SIG-M5 (cell line): ENCODE measurements at regions not wholly inside any gene's neighbourhood (a gene's known extent, or its start where the extent isn't known, plus 50 kb on each side); places are given as distances from the start of the nearest gene placed in this dataset.

Experiments used
- DNase-seq: peaks from one replicate; lab custom pipeline; 2025; lab: John Stamatoyannopoulos, UW

DNA sequence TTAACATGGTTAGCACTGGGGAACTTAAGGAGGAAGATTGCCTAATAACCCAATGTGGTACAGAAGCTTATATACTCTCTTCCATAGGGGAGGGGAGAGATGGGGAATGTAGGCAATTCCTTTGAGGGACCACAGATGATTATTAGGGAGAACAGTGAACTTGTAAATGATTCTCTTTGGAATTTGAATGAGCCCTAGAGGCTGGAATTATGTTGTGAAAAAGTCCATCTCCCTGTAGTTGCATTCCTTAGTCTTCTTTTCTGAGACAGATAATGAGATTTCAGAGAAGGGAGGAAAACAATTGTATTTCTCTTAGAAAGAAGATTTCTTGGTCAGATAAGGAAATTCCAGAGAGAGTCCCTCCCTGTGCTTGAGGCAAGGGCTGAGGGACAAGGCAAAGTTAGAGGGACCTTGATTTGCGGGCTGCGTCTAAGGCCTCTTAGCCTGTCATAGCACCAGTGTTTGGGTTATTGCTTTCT, 89.0 kb upstream of the HMCN1 start:
- no peak for DNase-seq

DNA sequence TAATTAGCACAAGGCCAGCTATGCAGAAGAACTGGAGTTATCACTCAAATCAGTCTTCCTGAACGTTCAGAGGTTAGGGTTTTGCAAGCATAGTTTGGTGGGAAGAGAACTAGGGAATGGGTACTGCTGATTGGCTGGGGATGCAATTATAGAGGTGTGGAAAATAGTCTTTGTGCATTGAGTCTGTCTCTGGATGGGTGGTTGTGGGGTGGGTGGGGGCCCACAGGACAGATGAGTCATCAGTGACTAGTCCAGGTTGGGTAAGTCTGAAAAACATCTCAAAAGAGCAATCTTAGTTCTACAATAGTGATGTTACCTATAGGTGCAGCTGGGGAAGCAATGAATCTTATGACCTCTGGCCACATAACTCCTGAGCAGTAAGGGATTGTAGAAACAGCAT, 89.7 kb upstream of the HMCN1 start:
- DNase-seq: no peak

GRCh38 chr1:185636848-185637247, 97.3 kb upstream of the HMCN1 start:
- no peak for DNase-seq

DNA sequence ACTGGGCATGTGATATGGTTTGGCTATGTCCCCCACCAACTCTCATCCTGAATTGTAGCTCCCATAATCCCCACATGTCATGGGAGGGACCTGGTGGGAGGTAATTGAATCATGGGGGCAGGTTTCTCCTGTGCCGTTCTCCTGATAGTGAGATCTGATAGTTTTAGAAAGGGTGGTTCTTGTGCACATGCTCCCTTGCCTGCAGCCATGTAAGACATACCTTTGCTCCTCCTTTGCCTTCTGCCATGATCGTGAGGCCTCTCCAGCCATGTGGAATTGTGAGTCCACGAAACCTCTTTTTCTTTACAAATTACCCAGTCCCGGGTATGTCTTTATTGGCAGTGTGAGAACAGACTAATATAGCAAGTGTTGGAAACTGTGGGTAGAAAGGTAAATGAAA, 99.5 kb upstream of the HMCN1 start:
- DNase-seq: no peak

DNA sequence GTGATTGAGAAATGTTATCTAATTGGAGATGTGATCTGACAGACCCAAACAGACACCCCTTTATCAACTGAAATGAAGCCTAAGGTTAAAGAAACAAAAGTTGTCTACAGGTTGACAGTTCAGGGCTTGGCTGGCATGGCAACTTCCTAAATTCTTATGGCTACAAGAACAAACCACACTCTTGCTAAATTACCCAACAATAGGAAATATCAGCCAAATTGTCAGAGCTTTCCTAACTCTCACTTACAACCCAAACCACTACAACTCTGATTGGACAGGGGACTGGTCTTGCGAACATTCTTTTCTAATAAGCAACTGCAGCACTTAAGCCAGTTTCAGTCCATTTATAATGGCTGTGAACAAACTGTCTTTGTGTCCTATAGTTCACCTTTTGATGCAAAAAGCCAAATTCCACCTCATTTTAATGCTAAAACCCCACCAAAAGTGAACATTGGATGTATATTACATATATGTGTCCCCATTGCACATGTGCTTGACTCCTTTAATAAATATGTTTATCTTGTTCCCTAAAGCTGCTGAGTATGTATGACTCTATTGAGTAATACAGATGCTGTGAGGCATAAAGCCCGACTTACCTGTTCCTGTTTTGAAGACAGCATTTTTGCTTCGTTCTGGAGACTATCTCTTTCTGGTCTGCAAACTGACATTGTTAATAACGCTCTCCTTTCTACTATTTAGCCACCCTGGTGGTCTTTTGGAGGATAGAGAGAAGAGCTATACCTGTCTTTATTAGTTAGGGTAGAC, 101.3 kb upstream of the HMCN1 start:
- peak; percentile 92 for DNase-seq

- DNase-seq: no peak
Measured at GRCh38 chr1:185631843-185632242, 102.3 kb upstream of the HMCN1 start.

DNA sequence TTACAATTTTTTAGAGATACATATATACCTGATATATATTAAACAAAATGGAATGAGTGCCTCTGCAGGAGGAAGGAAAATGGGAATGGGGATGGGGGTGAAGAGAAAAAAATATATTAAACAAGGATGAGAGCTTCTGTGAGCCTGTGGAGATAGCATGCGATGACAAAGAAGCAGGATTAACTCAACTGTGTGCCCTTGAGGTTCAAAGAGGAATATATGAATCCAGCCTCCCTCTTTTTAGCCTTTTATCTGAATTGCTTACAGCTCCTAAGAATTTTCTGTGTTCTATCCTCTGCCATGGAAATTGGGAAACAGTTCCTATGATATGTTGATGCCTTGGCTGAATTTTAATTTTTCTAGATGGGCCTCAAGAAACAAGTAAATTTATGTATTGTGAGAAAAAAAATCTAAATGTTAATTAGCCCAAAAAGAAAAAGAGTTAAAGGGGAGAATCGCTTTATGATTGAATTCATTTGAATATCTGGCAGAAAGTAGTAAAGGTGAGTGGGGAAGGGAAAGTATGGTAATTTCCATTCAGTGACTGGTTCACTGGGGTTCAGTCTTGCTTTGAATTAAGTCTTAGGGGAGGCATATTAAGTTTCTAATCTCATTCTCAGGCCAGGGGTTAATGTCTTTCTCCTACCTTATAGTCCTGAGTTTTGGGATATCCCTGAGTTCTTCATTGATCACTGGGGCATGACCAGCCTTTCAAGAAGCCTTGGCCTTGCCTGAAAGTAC, 106.3 kb upstream of the HMCN1 start:
- DNase-seq: no peak

GRCh38 chr1:185627171-185627570, 107.0 kb upstream of the HMCN1 start:
- DNase-seq: no peak

DNA sequence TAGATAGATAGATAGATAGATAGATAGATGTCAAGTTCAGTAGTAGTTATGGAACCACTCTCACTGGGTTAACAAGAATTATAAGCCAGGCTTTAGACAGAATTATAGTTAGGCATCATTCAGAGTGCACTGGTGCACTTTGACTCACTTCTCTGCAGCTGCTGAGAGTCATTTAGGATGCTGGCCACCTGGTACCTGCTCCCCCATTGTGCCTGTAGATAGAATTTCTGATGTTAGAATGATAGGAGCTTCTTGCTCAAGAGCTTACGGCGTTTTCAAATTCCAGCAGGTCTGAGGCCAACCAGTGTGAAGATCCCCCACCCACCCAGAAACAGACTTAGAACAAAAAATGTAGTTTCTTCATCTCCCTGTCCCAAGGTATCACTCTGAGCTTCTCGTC, 107.8 kb upstream of the HMCN1 start:
- DNase-seq: no peak

- DNase-seq: no peak
Measured at GRCh38 chr1:185610954-185611353, 123.2 kb upstream of the HMCN1 start.

DNA sequence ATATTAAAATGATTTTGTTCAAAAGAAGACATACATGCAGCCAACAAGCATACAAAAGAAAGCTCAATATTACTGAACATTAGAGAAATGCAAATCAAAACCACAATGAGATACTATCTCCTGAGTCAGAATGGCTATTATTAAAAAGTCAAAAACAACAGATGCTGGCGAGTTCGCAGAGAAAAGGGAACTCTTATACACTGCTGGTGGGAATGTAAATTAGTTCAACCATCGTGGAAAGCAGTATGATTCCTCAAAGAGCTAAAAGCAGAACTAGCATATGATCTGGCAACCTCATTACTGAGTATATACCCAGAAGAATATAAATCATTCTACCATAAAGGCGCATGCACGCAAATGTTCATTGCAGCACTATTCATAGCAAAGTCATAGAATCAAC, 126.0 kb upstream of the HMCN1 start:
- no peak for DNase-seq

DNA sequence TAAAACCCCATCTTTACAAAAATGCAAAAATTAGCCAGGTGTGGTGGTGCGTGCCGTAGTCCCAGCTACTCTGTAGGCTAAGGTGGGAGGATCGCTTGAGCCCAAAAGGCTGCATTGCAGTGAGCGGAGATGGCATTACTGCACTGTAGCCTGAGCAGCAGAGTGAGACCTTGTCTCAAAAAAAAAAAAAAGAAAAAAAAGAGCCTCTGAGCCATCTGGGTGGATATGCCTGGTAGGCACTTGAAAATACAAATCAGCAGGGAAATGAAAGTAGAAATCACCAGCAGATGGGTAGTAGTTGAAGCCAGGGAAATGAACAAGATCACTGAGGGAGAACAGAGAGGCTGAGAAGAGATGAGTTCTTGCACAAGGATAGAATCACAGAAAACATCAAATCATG, 131.0 kb upstream of the HMCN1 start:
- DNase-seq: no peak

DNA sequence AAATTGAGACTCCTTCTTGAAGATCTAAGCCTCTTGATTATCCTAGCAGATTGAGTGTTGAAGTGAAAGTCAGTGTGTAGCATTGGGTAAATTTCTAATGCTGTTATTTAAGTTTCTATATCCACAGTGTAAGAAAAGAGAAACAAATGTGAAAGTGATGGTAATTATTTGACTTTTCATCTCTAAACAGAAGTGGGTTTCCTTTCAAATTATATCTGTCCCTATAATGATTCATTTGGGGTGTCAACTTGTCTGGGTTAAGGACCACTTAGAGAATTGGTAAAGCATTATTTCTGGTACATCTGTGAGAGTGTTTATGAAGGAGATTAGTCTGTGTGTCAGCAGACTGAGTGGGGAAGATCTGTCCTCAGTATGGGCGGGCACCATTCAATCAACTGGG, 133.0 kb upstream of the HMCN1 start:
- DNase-seq: no peak

- DNase-seq: no peak
Measured at GRCh38 chr1:185600641-185601040, 133.6 kb upstream of the HMCN1 start.

DNA sequence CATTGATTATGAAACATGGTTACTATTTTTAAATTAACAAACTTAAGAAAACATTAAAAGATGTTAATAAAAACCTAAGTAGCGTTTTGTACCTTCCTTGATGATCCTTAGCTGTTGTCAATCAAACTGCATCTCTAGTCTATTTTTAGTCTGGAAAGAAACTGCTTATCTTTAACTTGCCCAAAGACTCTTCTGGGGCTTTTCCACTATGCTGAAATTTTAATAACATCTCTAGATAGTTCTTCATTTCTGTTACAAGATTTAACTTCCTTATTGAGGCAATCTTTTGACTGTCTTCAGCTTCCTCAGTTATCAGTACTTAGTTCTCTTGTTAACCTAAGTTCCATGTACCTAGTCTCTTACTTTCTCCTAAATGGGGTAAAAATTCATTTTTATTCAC, 135.9 kb upstream of the HMCN1 start:
- no peak for DNase-seq

DNA sequence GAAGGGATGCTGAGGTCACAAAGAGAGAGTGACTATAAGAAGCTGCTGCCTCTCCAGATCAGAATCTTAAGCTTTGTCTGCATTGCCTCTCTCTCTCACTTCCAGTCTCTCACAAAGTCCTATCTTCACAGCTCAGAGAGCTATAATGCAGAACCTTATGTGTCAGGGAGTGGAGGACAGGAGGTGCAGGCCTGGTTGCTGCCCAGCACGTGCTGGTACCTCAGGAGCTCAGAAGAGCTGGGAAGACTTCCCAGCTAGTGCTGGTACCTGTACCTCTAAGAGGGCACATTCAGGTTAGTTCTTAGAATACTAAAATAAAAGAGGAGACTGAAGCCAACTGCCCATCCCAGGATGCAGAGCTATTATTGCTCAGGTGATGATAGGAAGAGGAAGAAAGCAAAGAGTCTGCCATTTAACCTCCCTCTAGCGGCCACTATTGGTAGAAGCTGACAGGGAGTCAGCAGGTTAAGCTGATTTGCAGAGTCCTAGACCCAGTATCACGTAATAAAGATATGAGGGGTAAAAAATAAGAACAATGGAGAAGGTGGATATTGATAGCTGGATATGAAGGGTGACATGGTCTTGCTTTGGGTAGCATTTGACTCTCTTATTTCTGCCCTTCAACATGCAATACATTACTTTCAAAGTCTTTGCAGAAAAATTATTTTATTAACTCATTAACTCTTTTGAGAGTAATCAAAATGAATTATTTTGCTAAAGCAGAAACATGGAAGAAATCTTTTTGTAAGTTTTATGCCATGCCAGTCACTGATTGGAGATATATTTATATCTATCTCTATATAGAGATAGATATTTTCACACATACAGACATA, 138.1 kb upstream of the HMCN1 start:
- DNase-seq: no peak

- DNase-seq: no peak
Measured at GRCh38 chr1:185594786-185595410, 139.3 kb upstream of the HMCN1 start.

DNA sequence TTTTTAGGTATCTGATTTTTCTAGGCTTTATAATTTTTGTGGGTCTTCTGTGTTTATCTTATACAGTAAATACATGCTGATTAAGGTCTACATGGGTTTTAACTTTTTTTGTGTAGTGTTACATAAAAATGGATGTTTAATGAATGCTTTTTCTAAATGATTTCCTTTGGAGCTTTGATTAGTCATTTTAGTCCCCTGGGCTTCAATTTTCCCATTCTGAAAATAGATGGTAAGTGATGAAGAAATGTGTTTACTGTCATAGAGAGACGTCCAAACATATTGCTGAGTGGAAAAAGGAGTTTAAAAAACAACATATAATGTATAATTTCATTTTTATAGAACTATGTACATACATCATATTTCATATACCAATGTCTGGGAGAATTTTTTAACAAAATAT, 140.9 kb upstream of the HMCN1 start:
- DNase-seq: no peak

- DNase-seq: no peak
Measured at GRCh38 chr1:185585770-185586169, 148.4 kb upstream of the HMCN1 start.

DNA sequence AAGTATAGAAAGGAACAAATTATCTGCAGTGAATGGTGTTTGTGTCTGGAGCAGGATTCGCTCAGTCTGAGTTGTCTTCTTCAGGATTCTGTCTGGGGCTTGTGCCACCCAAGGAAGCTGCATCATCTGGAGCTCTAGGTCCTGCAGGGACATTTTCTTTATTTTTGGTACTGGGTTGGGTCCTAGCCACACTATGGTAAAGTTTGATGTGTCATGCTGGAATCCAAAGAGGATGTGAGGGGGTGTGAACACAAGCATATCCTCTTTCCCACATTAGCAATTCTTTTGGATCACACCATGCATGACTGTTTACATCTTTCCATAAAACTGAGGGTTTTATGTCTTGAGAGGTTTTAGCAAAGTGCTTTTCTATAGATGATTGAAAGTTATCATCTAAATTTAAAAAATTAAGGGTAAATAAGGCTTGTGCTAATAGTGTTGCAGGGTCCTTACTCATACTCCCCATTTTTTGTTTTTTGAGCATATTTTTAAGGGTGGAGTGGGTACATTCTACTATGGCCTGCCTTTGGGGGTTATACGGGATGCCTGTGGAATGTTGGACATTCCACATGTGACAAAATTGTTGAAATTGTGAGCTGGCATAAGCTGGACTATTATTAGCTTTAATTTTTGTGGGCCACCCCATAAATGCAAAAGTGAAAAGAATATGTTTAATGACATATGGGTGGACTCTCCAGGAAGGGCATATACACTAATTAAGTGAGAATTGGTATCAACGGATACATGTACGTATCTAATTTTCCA, 152.0 kb upstream of the HMCN1 start:
- no peak for DNase-seq

DNA sequence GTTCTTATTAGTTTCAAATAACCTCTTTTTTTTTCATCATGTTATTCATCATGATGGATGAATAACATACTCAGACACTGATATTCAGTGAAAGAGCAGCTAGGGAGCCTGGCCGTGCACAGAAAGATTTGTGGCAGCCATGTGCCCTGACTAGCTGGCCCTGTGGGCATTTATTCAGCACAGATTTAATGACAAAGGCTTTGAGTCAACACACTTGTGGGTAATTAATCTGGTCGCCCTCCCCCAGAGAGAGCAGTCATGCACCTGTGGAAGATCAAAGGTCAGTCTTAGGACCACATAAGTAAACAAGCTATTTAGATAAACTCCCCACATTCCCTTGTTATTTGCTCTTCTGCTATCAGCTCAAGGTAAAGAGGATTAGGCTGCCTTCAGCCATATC, 153.2 kb upstream of the HMCN1 start:
- DNase-seq: no peak
